HPDE6-E6E7 (cell line): ENCODE measurements at regions not wholly inside any gene's neighbourhood (a gene's known extent, or its start where the extent isn't known, plus 50 kb on each side); places are given as distances from the start of the nearest gene placed in this dataset.

Experiments
- DNase-seq: peaks from one replicate; pipeline ENCODE4 v3.0.0; 2011; ENCODE audit warnings: missing footprints; ENCODE audit errors: extremely low spot score

- no peak for DNase-seq
Measured at GRCh38 chr2:107305966-107306365, 420.0 kb upstream of the ST6GAL2 start.

- DNase-seq: no peak
Measured at GRCh38 chr2:107306881-107307280, 420.9 kb upstream of the ST6GAL2 start.

GRCh38 chr2:107308835-107309234, 422.9 kb upstream of the ST6GAL2 start:
- DNase-seq: no peak

GRCh38 chr2:107312240-107312639, 426.3 kb upstream of the ST6GAL2 start:
- no peak for DNase-seq

- no peak for DNase-seq
Measured at GRCh38 chr2:107313316-107313715, 427.3 kb upstream of the ST6GAL2 start.

GRCh38 chr2:107320881-107321280, 434.9 kb upstream of the ST6GAL2 start:
- no peak for DNase-seq

GRCh38 chr2:107322416-107322815, 436.4 kb upstream of the ST6GAL2 start:
- no peak for DNase-seq

- DNase-seq: no peak
Measured at GRCh38 chr2:107323946-107324565, 438.1 kb upstream of the ST6GAL2 start.

- no peak for DNase-seq
Measured at GRCh38 chr2:107325981-107326786, 440.2 kb upstream of the ST6GAL2 start.

GRCh38 chr2:107334306-107334705, 448.3 kb upstream of the ST6GAL2 start:
- DNase-seq: no peak

GRCh38 chr2:107336526-107336925, 450.6 kb upstream of the ST6GAL2 start:
- no peak for DNase-seq

GRCh38 chr2:107337209-107337898, 451.4 kb upstream of the ST6GAL2 start:
- DNase-seq: no peak

- no peak for DNase-seq
Measured at GRCh38 chr2:107338059-107338458, 452.1 kb upstream of the ST6GAL2 start.

GRCh38 chr2:107338571-107338970, 452.6 kb upstream of the ST6GAL2 start:
- no peak for DNase-seq

- no peak for DNase-seq
Measured at GRCh38 chr2:107340955-107341354, 455.0 kb upstream of the ST6GAL2 start.

GRCh38 chr2:107349329-107349728, 463.4 kb upstream of the ST6GAL2 start:
- no peak for DNase-seq

- DNase-seq: no peak
Measured at GRCh38 chr2:107354175-107354574, 468.2 kb upstream of the ST6GAL2 start.

- DNase-seq: no peak
Measured at GRCh38 chr2:107358362-107358761, 468.3 kb upstream of the RGPD4 start.

- no peak for DNase-seq
Measured at GRCh38 chr2:107359021-107359420, 467.7 kb upstream of the RGPD4 start.

GRCh38 chr2:107361751-107362381, 464.8 kb upstream of the RGPD4 start:
- no peak for DNase-seq

- DNase-seq: no peak
Measured at GRCh38 chr2:107362993-107363392, 463.7 kb upstream of the RGPD4 start.

GRCh38 chr2:107363806-107364205, 462.9 kb upstream of the RGPD4 start:
- DNase-seq: no peak
